ENCODE measurements at regions not wholly inside any gene's neighbourhood (a gene's known extent, or its start where the extent isn't known, plus 50 kb on each side); places are given as distances from the start of the nearest gene placed in this dataset.

- DNase-seq (ENCODE audit: low read depth), result peak; percentile 86
Measured at GRCh38 chr12:127655691-127656090, 611.3 kb upstream of the TMEM132C start.

GRCh38 chr12:127656266-127656665 lies 610.7 kb upstream of the TMEM132C start:
- peak; percentile 10 for DNase-seq (ENCODE audit: low read depth)

GRCh38 chr12:127657036-127657435 lies 609.9 kb upstream of the TMEM132C start:
- DNase-seq (ENCODE audit: low read depth), result peak; percentile 24

- no peak for DNase-seq (ENCODE audit: low read depth)
Measured at GRCh38 chr12:127660961-127661360, 606.0 kb upstream of the TMEM132C start.

- no peak for DNase-seq (ENCODE audit: low read depth)
Measured at GRCh38 chr12:127663716-127664115, 603.3 kb upstream of the TMEM132C start.

DNA sequence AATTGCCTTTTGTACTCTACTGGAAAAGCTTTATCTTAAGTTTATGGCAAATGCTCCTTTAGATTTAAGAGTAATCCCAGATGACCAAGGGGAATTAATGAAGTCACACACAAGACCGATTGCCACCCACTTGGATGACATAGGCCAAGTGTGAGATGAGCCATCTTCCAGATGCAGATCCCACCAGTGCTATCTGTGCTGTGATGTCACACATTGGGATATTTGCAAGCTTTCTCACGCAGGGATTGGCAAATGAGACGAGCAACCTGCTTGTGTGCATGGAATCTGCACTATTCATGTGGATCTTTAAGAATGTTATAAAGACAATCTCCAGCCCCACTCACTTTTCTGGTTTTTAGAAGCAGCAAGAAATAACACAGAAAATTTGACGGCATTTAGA lies 602.1 kb upstream of the TMEM132C start:
- no peak for DNase-seq (ENCODE audit: low read depth)

- no peak for DNase-seq (ENCODE audit: low read depth)
Measured at GRCh38 chr12:127667131-127667685, 599.8 kb upstream of the TMEM132C start.

DNA sequence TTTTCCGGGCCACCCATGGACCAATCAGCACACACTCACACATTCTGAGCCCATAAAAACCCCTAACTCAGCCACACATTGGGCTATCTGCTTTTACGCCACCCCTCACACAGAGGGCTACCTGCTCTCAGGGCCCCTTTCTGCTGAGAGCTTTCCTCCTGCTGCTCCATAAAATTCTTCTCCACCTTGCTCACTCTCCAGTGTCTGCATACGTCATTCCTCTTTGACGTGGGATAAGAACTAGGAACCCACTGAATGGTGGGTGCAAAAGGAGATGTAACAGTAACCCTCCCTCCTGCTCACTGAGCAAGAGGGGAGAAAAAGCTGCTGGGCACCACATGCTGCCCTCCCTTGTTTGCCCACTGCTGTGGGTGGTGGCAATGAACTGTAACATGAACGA lies 596.7 kb upstream of the TMEM132C start:
- DNase-seq (ENCODE audit: low read depth), result no peak

DNA sequence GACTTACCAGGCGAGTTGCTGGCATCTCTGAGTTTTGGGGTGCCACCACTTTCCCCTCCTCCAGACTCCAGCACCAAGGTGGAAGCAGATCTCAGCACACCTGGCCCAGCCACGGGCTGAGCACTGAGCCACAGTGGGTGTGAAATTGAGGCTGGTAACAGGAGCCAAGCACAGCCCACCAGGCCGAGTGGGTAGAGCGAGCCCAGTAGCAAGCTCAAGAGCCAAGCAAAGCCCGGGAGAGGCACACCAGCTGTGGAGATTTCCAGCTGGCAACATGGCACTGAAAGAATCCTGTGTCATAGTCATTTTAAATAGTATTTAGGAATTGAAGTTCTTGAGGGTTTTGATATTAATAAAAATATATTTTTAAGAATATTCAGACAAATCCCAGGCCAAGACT lies 596.2 kb upstream of the TMEM132C start:
- DNase-seq (ENCODE audit: low read depth), result no peak

DNA sequence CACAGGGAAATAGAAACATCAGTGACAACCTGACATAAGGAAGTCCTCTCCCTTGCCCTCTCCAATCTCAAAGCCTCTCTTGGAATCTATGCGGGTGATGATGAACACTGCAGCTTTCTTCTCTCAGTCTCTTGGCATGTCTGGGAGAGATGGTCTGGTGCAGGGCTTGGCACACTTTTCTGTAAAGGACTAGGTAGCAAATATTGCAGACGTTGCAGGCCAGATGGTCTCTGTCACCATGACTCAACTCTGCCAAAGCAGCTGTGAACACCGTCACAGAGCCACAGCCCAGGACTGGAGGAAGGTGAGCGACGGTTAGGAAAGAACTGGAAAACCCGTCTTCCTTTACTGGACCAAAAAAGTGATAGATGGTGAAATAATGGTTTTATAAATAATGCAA lies 591.0 kb upstream of the TMEM132C start:
- no peak for DNase-seq (ENCODE audit: low read depth)

DNA sequence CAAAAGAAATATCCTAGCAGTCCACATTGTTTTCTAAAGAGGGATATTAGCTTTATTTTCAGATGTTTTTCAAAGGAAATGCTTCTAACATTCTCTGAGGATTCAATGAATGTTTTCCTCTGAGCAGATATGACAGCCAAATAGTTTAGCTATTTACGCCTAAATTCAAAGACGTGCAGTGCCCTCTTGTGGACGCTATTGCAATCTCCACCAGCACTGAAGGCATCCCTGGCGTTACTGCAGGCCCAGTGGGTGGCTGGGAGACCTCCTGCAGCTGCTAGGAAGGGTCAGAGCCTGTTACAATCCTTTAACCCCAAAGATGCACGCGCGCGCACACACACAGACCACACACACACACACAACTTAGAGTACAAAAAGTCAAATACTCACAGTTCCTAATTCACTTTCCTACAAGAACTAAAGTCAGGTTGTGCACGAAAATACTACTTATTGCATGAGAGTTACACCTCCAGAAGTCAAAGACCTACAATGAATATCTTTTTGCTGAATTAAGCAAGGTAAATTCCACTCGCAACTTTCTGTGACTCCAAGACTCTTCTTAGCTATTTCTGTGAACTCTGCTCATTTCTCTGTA lies 589.3 kb upstream of the TMEM132C start:
- DNase-seq (ENCODE audit: low read depth), result peak; percentile 70

GRCh38 chr12:127678945-127679344 lies 588.0 kb upstream of the TMEM132C start:
- DNase-seq (ENCODE audit: low read depth), result no peak

DNA sequence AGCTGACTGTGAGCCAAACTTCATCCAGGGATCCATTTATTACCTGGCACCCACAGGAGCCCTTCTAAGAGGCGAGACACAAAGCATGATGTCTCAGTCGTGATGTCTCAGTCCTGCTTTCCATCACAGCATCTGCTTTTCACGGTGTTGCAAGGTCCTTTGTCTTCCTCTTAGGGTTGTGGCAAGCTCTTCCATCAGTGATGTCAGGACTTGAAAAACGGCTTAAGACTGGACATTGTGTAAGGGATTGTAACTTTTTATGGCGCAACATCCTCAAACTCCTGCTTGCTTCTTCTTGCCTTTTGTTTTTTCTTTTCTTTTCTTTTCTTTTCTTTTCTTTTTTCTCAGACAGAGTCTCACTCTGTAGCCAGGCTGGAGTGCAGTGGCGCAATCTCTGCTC lies 586.5 kb upstream of the TMEM132C start:
- DNase-seq (ENCODE audit: low read depth), result no peak

- DNase-seq (ENCODE audit: low read depth), result no peak
Measured at GRCh38 chr12:127681151-127681754, 585.7 kb upstream of the TMEM132C start.

- no peak for DNase-seq (ENCODE audit: low read depth)
Measured at GRCh38 chr12:127685491-127685890, 581.5 kb upstream of the TMEM132C start.

DNA sequence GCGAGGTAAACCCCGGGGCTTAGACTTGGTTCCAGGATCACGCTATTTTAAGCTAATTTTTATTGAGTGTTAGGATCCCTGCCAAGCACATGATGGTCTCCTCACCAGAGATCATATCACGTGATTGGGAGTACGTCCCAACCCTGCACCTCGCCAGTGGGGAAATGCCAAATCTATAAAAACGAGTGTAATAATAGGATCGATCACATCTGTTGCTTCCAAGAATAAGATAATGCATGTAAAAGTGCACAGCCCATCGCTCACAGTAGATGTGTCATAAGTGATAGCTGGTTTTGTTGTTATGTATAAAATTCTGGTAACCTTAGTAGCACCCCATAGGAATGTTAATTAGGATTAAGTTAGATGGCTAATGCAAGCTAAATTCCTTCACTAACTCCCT lies 581.0 kb upstream of the TMEM132C start:
- no peak for DNase-seq (ENCODE audit: low read depth)

DNA sequence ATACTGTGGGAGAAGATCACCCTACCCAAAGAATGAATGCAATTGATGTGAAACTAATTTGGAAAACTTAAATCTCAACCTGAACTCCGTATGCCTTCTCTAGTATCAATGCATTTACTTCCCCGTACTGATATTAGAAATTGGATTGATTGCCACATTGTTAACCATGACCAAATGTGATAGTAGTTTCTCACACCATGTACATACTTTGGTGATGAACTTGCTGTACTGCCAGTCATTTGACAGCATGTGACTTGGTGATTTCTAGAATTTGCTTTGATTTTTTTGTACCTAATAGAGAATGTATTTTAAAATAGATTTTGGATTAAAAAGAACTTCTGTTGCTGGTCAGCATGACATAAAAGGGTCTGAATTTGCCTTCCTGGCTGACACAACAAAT lies 579.8 kb upstream of the TMEM132C start:
- DNase-seq (ENCODE audit: low read depth), result no peak

DNA sequence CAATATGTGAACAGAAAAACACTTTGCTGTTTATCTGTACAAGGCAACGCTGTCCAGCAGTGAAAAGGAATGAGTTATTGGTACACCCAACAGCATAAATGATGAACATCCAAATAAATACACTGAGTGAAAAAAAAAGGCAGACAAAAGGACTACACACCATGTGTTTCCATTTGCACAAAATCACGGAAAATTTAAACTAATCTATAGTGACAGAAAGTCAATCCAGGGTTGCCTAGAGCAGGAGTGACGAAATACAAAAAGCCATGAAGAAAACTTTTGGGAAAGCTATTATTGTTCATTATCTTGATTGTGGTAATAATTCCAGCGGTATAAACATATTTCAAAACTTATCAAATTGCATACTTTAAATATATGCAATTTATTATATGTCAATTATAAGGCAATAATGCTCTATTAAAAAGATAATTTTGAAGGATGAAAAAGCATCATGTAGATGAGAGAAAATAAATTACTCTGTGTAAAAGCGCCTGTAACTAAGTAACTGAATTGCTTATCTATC lies 578.0 kb upstream of the TMEM132C start:
- DNase-seq (ENCODE audit: low read depth), result no peak

GRCh38 chr12:127690161-127690560 lies 576.8 kb upstream of the TMEM132C start:
- DNase-seq (ENCODE audit: low read depth), result no peak

GRCh38 chr12:127696963-127697362 lies 570.0 kb upstream of the TMEM132C start:
- DNase-seq (ENCODE audit: low read depth), result no peak

DNA sequence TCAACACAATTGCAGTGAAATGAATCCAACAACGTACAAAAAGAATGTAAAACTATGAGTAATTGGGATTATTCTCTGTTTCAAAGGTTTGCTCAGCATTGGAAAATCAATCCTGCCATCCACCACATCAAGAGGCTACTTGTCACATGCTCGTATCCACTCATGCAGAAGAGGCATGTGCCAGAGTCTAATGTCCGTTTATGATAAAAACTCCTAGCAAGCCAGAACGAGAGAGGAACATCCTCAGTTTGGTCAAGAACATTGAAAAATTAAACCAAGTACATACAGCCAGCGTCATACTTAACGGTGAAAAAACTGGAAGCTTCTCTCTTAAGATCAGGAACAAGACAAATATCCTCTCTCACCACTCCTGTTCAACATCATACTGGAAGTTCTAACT lies 563.9 kb upstream of the TMEM132C start:
- DNase-seq (ENCODE audit: low read depth), result peak; percentile 31

GRCh38 chr12:127711108-127711507 lies 555.9 kb upstream of the TMEM132C start:
- no peak for DNase-seq (ENCODE audit: low read depth)

DNA sequence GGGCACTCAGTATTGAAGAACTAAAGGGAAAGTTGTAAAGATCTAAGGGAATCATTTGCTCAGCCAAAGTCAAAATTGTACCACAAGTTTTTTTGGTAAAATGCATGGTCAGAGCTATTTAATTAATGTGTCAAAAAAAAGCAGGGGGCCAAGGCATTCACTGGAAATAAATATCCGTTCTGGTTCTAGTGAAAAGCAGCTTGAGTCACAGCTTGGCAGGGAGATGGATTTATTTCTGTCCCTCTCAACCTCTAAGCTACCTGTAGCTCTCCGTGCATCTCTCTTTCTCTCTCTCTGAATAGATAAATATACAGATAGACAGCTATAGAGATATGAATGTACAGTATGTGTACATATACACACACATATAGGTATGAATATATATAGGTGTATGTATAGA lies 554.4 kb upstream of the TMEM132C start:
- DNase-seq (ENCODE audit: low read depth), result no peak

DNA sequence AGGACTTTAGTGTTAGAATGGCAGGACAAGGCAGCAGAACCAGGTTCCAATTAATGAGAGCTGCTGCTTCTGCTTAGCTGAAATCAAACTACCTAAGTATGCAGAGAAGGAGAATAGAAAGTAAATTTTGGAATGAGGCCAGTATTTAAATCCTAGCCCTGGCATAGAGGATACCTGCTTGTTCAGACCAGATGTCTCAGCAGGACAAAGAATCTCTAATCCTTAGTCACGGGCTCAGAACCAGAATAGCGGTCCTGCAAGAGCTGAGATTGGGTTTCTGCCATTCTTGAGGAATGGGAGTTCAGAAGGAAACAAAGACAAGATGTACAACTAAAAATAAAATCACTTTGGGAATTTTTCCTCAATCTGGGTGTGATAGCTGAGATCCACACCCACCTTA lies 550.8 kb upstream of the TMEM132C start:
- no peak for DNase-seq (ENCODE audit: low read depth)
